ENCODE measurements at regions not wholly inside any gene's neighbourhood (a gene's known extent, or its start where the extent isn't known, plus 50 kb on each side); places are given as distances from the start of the nearest gene placed in this dataset.

- no peak overlapping the region for H3K4me2 ChIP-seq (ENCODE audit: low read length)
- H3K27ac ChIP-seq (ENCODE audit: low read depth, low read length, poor library complexity, severe bottlenecking): no peak overlapping the region
Observed at GRCh38 chr5:8230868-8231267, 361.9 kb downstream of the MTRR start.

GRCh38 chr5:8233479-8233878 is 364.5 kb downstream of the MTRR start:
- H3K4me1 ChIP-seq (ENCODE audit: insufficient read depth, low read length, severe bottlenecking): no peaks in the 10 kb centered on the region
- no peaks in the 10 kb centered on the region for H4K20me1 ChIP-seq (ENCODE audit: insufficient read depth, low read length)
- no peak for TF ChIP-seq CTCF (IDR thresholded peaks at IDR 0.05; ENCODE audit: low read length)
- no peak for TF ChIP-seq EZH2 (IDR thresholded peaks at IDR 0.05; ENCODE audit: borderline replicate concordance, low read length)
- H3K36me3 ChIP-seq (ENCODE audit: insufficient read depth, low read length): no peaks in the 10 kb centered on the region
- H3K4me3 ChIP-seq (ENCODE audit: low read depth, low read length, poor library complexity, severe bottlenecking): no peak overlapping the region
- H3K9me2 ChIP-seq (ENCODE audit: low read depth, low read length): no peaks in the 10 kb centered on the region
- H3K27ac ChIP-seq (ENCODE audit: low read depth, low read length, poor library complexity, severe bottlenecking): no peak overlapping the region
- no peaks in the 10 kb centered on the region for H3K27me3 ChIP-seq (ENCODE audit: insufficient read depth, low read length)
- no peak overlapping the region for H2AFZ ChIP-seq (ENCODE audit: low read length)
- no peak overlapping the region for H3K4me2 ChIP-seq (ENCODE audit: low read length)
- no peaks in the 10 kb centered on the region for H3K9me3 ChIP-seq (ENCODE audit: low read length)
- no peak overlapping the region for H3K9ac ChIP-seq (ENCODE audit: low read length)
- no peaks in the 10 kb centered on the region for H3K79me2 ChIP-seq (ENCODE audit: insufficient read depth, low read length)
- H3F3A ChIP-seq (ENCODE audit: insufficient read depth, low read length): no peaks in the 10 kb centered on the region

More at GRCh38 chr5:8230868-8231267, 361.9 kb downstream of the MTRR start:
- Histone ChIP-seq H3K27me3 (ENCODE audit: insufficient read depth, low read length) (no peaks in the 10 kb centered on the region), H3K4me1 (ENCODE audit: insufficient read depth, low read length, severe bottlenecking) (no peaks in the 10 kb centered on the region), H3K36me3 (ENCODE audit: insufficient read depth, low read length) (no peaks in the 10 kb centered on the region), H3K9me2 (ENCODE audit: low read depth, low read length) (no peaks in the 10 kb centered on the region), H3K79me2 (ENCODE audit: insufficient read depth, low read length) (no peaks in the 10 kb centered on the region), H4K20me1 (ENCODE audit: insufficient read depth, low read length) (no peaks in the 10 kb centered on the region), H3F3A (ENCODE audit: insufficient read depth, low read length) (no peaks in the 10 kb centered on the region), H3K9ac (ENCODE audit: low read length) (no peak overlapping the region), H3K4me3 (ENCODE audit: low read depth, low read length, poor library complexity, severe bottlenecking) (no peak overlapping the region), H3K9me3 (ENCODE audit: low read length) (no peaks in the 10 kb centered on the region), H2AFZ (ENCODE audit: low read length) (no peak overlapping the region)
- TF ChIP-seq CTCF (IDR thresholded peaks at IDR 0.05; ENCODE audit: low read length) (no peak), EZH2 (IDR thresholded peaks at IDR 0.05; ENCODE audit: borderline replicate concordance, low read length) (no peak)

GRCh38 chr5:8234179-8234770 is 365.3 kb downstream of the MTRR start:
- H3K4me3 ChIP-seq (ENCODE audit: low read depth, low read length, poor library complexity, severe bottlenecking): no peak overlapping the region
- no peaks in the 10 kb centered on the region for H3K36me3 ChIP-seq (ENCODE audit: insufficient read depth, low read length)
- no peaks in the 10 kb centered on the region for H3K79me2 ChIP-seq (ENCODE audit: insufficient read depth, low read length)
- H3F3A ChIP-seq (ENCODE audit: insufficient read depth, low read length): no peaks in the 10 kb centered on the region
- H3K9ac ChIP-seq (ENCODE audit: low read length): no peak overlapping the region
- no peak overlapping the region for H3K4me2 ChIP-seq (ENCODE audit: low read length)
- no peaks in the 10 kb centered on the region for H3K4me1 ChIP-seq (ENCODE audit: insufficient read depth, low read length, severe bottlenecking)
- H4K20me1 ChIP-seq (ENCODE audit: insufficient read depth, low read length): no peaks in the 10 kb centered on the region
- no peaks in the 10 kb centered on the region for H3K9me3 ChIP-seq (ENCODE audit: low read length)
- no peak for TF ChIP-seq CTCF (IDR thresholded peaks at IDR 0.05; ENCODE audit: low read length)
- TF ChIP-seq EZH2 (IDR thresholded peaks at IDR 0.05; ENCODE audit: borderline replicate concordance, low read length): no peak
- no peaks in the 10 kb centered on the region for H3K27me3 ChIP-seq (ENCODE audit: insufficient read depth, low read length)
- no peak overlapping the region for H3K27ac ChIP-seq (ENCODE audit: low read depth, low read length, poor library complexity, severe bottlenecking)
- H3K9me2 ChIP-seq (ENCODE audit: low read depth, low read length): no peaks in the 10 kb centered on the region
- no peak overlapping the region for H2AFZ ChIP-seq (ENCODE audit: low read length)

Data from OCI-LY1 (cell line).